ENCODE measurements at regions not wholly inside any gene's neighbourhood (a gene's known extent, or its start where the extent isn't known, plus 50 kb on each side); places are given as distances from the start of the nearest gene placed in this dataset.

- TF ChIP-seq CTCF (conservative IDR thresholded peaks at IDR 0.05) (no peak), EZH2 (IDR thresholded peaks at IDR 0.05; ENCODE audit: low read depth) (no peak)
Observed at GRCh38 chr3:117217355-117217754, 507.8 kb downstream of the TUSC7 start.

Measured in PC-9 (cell line).